H9 (cell line): ENCODE measurements at regions not wholly inside any gene's neighbourhood (a gene's known extent, or its start where the extent isn't known, plus 50 kb on each side); places are given as distances from the start of the nearest gene placed in this dataset.

Experiments
- DNase-seq: peaks from one replicate; pipeline ENCODE4 v3.0.0-alpha.2; 2017
- H2AFZ ChIP-seq: one replicate; pipeline ENCODE4 v1.6.1; 2013; ENCODE audit warnings: mild to moderate bottlenecking, low read length, control low read depth, moderate library complexity
- H2AK5ac ChIP-seq: 2 replicates; pipeline ENCODE4 v1.6.1; 2013; ENCODE audit warnings: low read length, control low read depth, mixed read lengths; ENCODE audit not compliant: insufficient read length
- H2BK120ac ChIP-seq: one replicate; pipeline ENCODE4 v1.6.1; 2013; ENCODE audit warnings: low read depth, mild to moderate bottlenecking, low read length, control low read depth, inconsistent platforms; ENCODE audit not compliant: poor library complexity, severe bottlenecking
- H2BK12ac ChIP-seq: 2 replicates; pipeline ENCODE4 v1.6.1; 2013; ENCODE audit warnings: low read length, control low read depth, mixed read lengths, low read depth; ENCODE audit not compliant: insufficient read length
- H2BK15ac ChIP-seq: 2 replicates; pipeline ENCODE4 v1.6.1; 2013; ENCODE audit warnings: low read depth, low read length, control low read depth
- H2BK20ac ChIP-seq: one replicate; pipeline ENCODE4 v1.6.1; 2013; ENCODE audit warnings: low read depth, mild to moderate bottlenecking, low read length, control low read depth, inconsistent platforms; ENCODE audit not compliant: poor library complexity, severe bottlenecking
- H2BK5ac ChIP-seq: 2 replicates; pipeline ENCODE4 v1.6.1; 2013; ENCODE audit warnings: low read length, control low read depth, mixed read lengths; ENCODE audit not compliant: insufficient read length
- H3K14ac ChIP-seq: 2 replicates; pipeline ENCODE4 v1.6.1; 2013; ENCODE audit warnings: low read length, control low read depth; ENCODE audit not compliant: insufficient read depth
- H3K18ac ChIP-seq: 2 replicates; pipeline ENCODE4 v1.6.1; 2013; ENCODE audit warnings: low read depth, mild to moderate bottlenecking, mixed read lengths, low read length, control low read depth; ENCODE audit not compliant: insufficient read length
- H3K23ac ChIP-seq: 2 replicates; pipeline ENCODE4 v1.6.1; 2013; ENCODE audit warnings: low read length, control low read depth, mixed read lengths, low read depth; ENCODE audit not compliant: insufficient read length
- H3K23me2 ChIP-seq: 2 replicates; pipeline ENCODE4 v1.6.1; 2013; ENCODE audit warnings: low read depth, mild to moderate bottlenecking, mixed read lengths, low read length, control low read depth; ENCODE audit not compliant: insufficient read length, poor library complexity, severe bottlenecking
- H3K27ac ChIP-seq: 2 replicates; pipeline ENCODE4 v1.5.1; 2013; ENCODE audit warnings: low read length, control low read depth, mixed read lengths, low read depth; ENCODE audit not compliant: insufficient read length
- H3K27me3 ChIP-seq: 2 replicates; pipeline ENCODE4 v1.6.1; 2013; ENCODE audit warnings: low read length, control low read depth, inconsistent platforms; ENCODE audit not compliant: insufficient read depth
- H3K4ac ChIP-seq: 2 replicates; pipeline ENCODE4 v1.6.1; 2013; ENCODE audit warnings: low read depth, mild to moderate bottlenecking, control low read depth, inconsistent platforms, low read length, moderate library complexity
- H3K4me1 ChIP-seq: 2 replicates; pipeline ENCODE4 v1.6.1; 2013; ENCODE audit warnings: low read length, control low read depth, inconsistent platforms; ENCODE audit not compliant: insufficient read depth
- H3K4me2 ChIP-seq: 2 replicates; pipeline ENCODE4 v1.6.1; 2013; ENCODE audit warnings: low read length, control low read depth, mixed read lengths; ENCODE audit not compliant: insufficient read length, insufficient read depth
- H3K56ac ChIP-seq: 2 replicates; pipeline ENCODE4 v1.6.1; 2013; ENCODE audit warnings: low read depth, mild to moderate bottlenecking, mixed read lengths, low read length, control low read depth; ENCODE audit not compliant: insufficient read length
- H3K79me1 ChIP-seq: 2 replicates; pipeline ENCODE4 v1.6.1; 2013; ENCODE audit warnings: low read depth, mild to moderate bottlenecking, moderate library complexity, low read length, control low read depth, inconsistent platforms; ENCODE audit not compliant: insufficient read depth, poor library complexity, severe bottlenecking
- H3K79me2 ChIP-seq: 2 replicates; pipeline ENCODE4 v1.6.1; 2013; ENCODE audit warnings: low read length, control low read depth, inconsistent platforms; ENCODE audit not compliant: insufficient read depth
- H3K9ac ChIP-seq: 2 replicates; pipeline ENCODE4 v1.6.1; 2013; ENCODE audit warnings: low read length, control low read depth, mixed read lengths; ENCODE audit not compliant: insufficient read length; ENCODE audit errors: extremely low read depth
- H3K9me3 ChIP-seq: one replicate; pipeline ENCODE4 v1.6.1; 2013; ENCODE audit warnings: low read depth, low read length, inconsistent platforms; ENCODE audit not compliant: control insufficient read depth
- H3T11ph ChIP-seq: one replicate; pipeline ENCODE4 v1.6.1; 2013; ENCODE audit warnings: mild to moderate bottlenecking, low read length, control low read depth, inconsistent platforms
- H4K20me1 ChIP-seq: one replicate; pipeline ENCODE4 v1.6.1; 2013; ENCODE audit not compliant: control insufficient read depth, insufficient read length, insufficient read depth
- H4K5ac ChIP-seq: 2 replicates; pipeline ENCODE4 v1.6.1; 2013; ENCODE audit warnings: low read depth, mild to moderate bottlenecking, mixed read lengths, low read length, control low read depth; ENCODE audit not compliant: insufficient read length
- H4K8ac ChIP-seq: replicated peaks from 2 replicates; pipeline ENCODE4 v1.6.1; 2013; ENCODE audit warnings: low read length, control low read depth, mixed read lengths, low read depth; ENCODE audit not compliant: insufficient read length
- H4K91ac ChIP-seq: 2 replicates; pipeline ENCODE4 v1.6.1; 2013; ENCODE audit warnings: low read depth, mild to moderate bottlenecking, moderate library complexity, mixed read lengths, low read length, control low read depth; ENCODE audit not compliant: insufficient read length
- H3K27ac Mint-ChIP-seq, 3 experiments: 2 replicates in 2 of 3; 3 replicates in 1 of 3; pipeline ENCODE4 v1.8.0; 2020 to 2021; ENCODE audit warnings: mixed read lengths in 3 of 3, mild to moderate bottlenecking in 1 of 3, moderate library complexity in 1 of 3
- H3K27me3 Mint-ChIP-seq: 2 replicates; pipeline ENCODE4 v1.8.0; 2021; ENCODE audit warnings: low read depth, mild to moderate bottlenecking, moderate library complexity, mixed read lengths
- H3K36me3 Mint-ChIP-seq, 3 experiments: 2 replicates in 2 of 3; 3 replicates in 1 of 3; pipeline ENCODE4 v1.8.0; 2020 to 2021; ENCODE audit warnings: low read depth in 3 of 3, mixed read lengths in 3 of 3; ENCODE audit not compliant: insufficient read depth in 1 of 3
- H3K4me1 Mint-ChIP-seq, 2 experiments: 2 replicates each; pipeline ENCODE4 v1.8.0; 2020; ENCODE audit warnings: mixed read lengths in 2 of 2
- H3K4me3 Mint-ChIP-seq, 2 experiments: 2 replicates in 1 of 2; 3 replicates in 1 of 2; pipeline ENCODE4 v1.8.0; 2020 to 2021; ENCODE audit warnings: mild to moderate bottlenecking in 2 of 2, mixed read lengths in 2 of 2, moderate library complexity in 1 of 2
- H3K9me3 Mint-ChIP-seq, 2 experiments: 2 replicates in 1 of 2; 3 replicates in 1 of 2; pipeline ENCODE4 v1.8.0; 2020; ENCODE audit warnings: mild to moderate bottlenecking in 2 of 2, mixed read lengths in 2 of 2, moderate library complexity in 1 of 2
- WGBS: extraction: QIAGEN DNeasy Blood & Tissue Kit; methylation state at CpG from one replicate; pipeline ENCODE4 v1.1.7; 2013; ENCODE audit warnings: missing lambda C conversion rate, low lambda C conversion rate, mixed read lengths; ENCODE audit not compliant: insufficient read length; ENCODE audit errors: extremely low coverage; 5-methylcytosine and 5-hydroxymethylcytosine counted together
- TF ChIP-seq, protein P1 (sequence below): fragments of 200-600 bp; sonication (generic); conservative IDR thresholded peaks from 3 replicates; pipeline ENCODE4 v1.8.0; 2021; ENCODE audit warnings: antibody characterized with exemption, mild to moderate bottlenecking

GRCh38 chr5:102690910-102691309 is 64.2 kb upstream of the PAM start:
- peaks cover 2% of the 10 kb centered on the region for H3K27me3 Mint-ChIP-seq
- H2BK120ac ChIP-seq = no peak overlapping the region
- no peak overlapping the region for H3K4me2 ChIP-seq
- H3K14ac ChIP-seq = no peak overlapping the region
- no peaks in the 10 kb centered on the region for H3K4me1 Mint-ChIP-seq
- H3K9ac ChIP-seq = no peak overlapping the region
- no peaks in the 10 kb centered on the region for H4K20me1 ChIP-seq
- H3K4me1 ChIP-seq = no peaks in the 10 kb centered on the region
- no peak overlapping the region for H2BK15ac ChIP-seq
- no peak overlapping the region for H3K56ac ChIP-seq
- H2BK12ac ChIP-seq = no peak overlapping the region
- TF ChIP-seq, protein P1, sequence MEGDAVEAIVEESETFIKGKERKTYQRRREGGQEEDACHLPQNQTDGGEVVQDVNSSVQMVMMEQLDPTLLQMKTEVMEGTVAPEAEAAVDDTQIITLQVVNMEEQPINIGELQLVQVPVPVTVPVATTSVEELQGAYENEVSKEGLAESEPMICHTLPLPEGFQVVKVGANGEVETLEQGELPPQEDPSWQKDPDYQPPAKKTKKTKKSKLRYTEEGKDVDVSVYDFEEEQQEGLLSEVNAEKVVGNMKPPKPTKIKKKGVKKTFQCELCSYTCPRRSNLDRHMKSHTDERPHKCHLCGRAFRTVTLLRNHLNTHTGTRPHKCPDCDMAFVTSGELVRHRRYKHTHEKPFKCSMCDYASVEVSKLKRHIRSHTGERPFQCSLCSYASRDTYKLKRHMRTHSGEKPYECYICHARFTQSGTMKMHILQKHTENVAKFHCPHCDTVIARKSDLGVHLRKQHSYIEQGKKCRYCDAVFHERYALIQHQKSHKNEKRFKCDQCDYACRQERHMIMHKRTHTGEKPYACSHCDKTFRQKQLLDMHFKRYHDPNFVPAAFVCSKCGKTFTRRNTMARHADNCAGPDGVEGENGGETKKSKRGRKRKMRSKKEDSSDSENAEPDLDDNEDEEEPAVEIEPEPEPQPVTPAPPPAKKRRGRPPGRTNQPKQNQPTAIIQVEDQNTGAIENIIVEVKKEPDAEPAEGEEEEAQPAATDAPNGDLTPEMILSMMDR = no peak
- H3K9me3 ChIP-seq = peaks cover 8% of the 10 kb centered on the region
- no peaks in the 10 kb centered on the region for H3K27me3 ChIP-seq
- no peak overlapping the region for H4K5ac ChIP-seq
- peaks cover 16 to 33% (median 20%) of the 10 kb centered on the region in 3 experiments for H3K36me3 Mint-ChIP-seq
- no peak overlapping the region for H4K8ac ChIP-seq
- no peak overlapping the region for H3K27ac ChIP-seq
- no peak overlapping the region for H2AK5ac ChIP-seq
- H3K23me2 ChIP-seq = no peaks in the 10 kb centered on the region
- H3K79me1 ChIP-seq = no peaks in the 10 kb centered on the region
- H2BK20ac ChIP-seq = no peak overlapping the region
- H3K23ac ChIP-seq = no peak overlapping the region
- no peak overlapping the region for H3T11ph ChIP-seq
- H3K9me3 Mint-ChIP-seq = peaks cover 31 to 34% of the 10 kb centered on the region in 2 experiments
- H2AFZ ChIP-seq = no peak overlapping the region
- no peak overlapping the region for H3K4me3 Mint-ChIP-seq
- no peak overlapping the region for H3K18ac ChIP-seq
- H4K91ac ChIP-seq = no peak overlapping the region
- no peak overlapping the region for H3K27ac Mint-ChIP-seq
- WGBS = no CpG with 5 or more reads among the region's 2 CpGs
- H3K4ac ChIP-seq = no peak overlapping the region
- H3K79me2 ChIP-seq = no peaks in the 10 kb centered on the region
- H2BK5ac ChIP-seq = no peak overlapping the region
- DNase-seq = no peak
